ENCODE measurements at regions not wholly inside any gene's neighbourhood (a gene's known extent, or its start where the extent isn't known, plus 50 kb on each side); places are given as distances from the start of the nearest gene placed in this dataset.
A peak's percentile ranks its signal among the peaks of the same experiment; 100 is the strongest.

DNA sequence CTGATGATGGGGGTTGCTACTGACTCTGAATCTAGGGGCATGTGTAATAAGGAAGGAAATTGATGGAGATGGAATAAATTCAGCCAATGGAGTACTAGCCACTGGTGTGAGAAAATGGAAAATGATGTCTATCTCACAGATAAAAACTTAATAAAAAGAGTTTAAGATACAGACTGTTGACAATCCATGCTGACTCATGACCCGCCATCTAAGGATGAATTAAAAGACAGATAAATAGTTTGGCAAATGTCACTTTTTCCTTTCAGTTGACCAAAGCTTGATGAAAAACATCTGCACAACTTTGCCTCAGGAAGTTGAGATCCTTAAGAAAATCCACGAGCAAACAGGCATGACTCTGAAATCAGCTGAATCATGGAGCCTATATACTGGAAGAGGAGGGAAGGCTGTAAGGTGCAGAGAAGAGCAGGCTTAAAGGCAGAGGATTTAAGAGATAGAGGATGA, 82.6 kb upstream of the BMP5 start:
- ATAC-seq (ENCODE audit: insufficient read depth, low FRiP score), result no peak

DNA sequence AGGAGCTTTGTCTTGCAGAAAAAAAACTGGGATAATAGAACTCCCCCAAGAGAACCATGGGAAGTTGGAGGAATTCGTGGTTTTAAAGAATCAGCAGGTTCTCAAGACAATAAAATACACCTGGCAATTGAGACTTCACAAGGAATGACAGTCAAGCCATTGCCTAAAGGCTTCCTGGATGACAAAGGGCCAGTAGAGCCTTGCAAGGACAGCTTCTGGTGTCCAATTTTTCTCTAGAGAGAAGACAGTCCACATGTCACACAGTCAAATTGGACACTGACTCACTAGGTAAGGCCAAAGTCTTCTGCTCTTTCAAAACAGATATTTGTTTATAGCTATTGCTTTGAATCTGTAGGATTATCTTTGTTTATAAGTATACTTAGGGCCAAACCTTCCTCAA, 80.3 kb upstream of the BMP5 start:
- Histone ChIP-seq H3K27ac (ENCODE audit: low read depth in 1 of 2, low read length in 1 of 2) (no peak overlapping the region), H3K36me3 (ENCODE audit: control insufficient read depth in 4 of 4, insufficient read depth in 4 of 4, low read length in 4 of 4) (no peaks in the 10 kb centered on the region), H3K27me3 (ENCODE audit: control insufficient read depth in 3 of 3, insufficient read depth in 3 of 3, low read length in 2 of 3) (no peaks in the 10 kb centered on the region), H3K9ac (ENCODE audit: insufficient read depth in 1 of 2, low read length in 2 of 2) (no peak overlapping the region), H3K4me1 (ENCODE audit: control insufficient read depth in 5 of 5, insufficient read depth in 5 of 5, low read length in 5 of 5) (peaks cover 0 to 10% (median 0%) of the 10 kb centered on the region in 5 donors), H3K9me3 (ENCODE audit: control insufficient read depth in 4 of 4, insufficient read depth in 3 of 4, low read length in 3 of 4) (no peaks in the 10 kb centered on the region), H3K4me3 (no peak overlapping the region)
- TF ChIP-seq, protein P1, sequence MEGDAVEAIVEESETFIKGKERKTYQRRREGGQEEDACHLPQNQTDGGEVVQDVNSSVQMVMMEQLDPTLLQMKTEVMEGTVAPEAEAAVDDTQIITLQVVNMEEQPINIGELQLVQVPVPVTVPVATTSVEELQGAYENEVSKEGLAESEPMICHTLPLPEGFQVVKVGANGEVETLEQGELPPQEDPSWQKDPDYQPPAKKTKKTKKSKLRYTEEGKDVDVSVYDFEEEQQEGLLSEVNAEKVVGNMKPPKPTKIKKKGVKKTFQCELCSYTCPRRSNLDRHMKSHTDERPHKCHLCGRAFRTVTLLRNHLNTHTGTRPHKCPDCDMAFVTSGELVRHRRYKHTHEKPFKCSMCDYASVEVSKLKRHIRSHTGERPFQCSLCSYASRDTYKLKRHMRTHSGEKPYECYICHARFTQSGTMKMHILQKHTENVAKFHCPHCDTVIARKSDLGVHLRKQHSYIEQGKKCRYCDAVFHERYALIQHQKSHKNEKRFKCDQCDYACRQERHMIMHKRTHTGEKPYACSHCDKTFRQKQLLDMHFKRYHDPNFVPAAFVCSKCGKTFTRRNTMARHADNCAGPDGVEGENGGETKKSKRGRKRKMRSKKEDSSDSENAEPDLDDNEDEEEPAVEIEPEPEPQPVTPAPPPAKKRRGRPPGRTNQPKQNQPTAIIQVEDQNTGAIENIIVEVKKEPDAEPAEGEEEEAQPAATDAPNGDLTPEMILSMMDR (IDR thresholded peaks at IDR 0.05; ENCODE audit: control extremely low read depth, extremely low read depth), result no peak
- WGBS, 2 donors, result 53 to 61% methylated on average over 1 of the region's 1 CpG
- no peak for DNase-seq
- no peak for ATAC-seq (ENCODE audit: insufficient read depth, low FRiP score)

More for the DNA sequence above, 82.6 kb upstream of the BMP5 start:
- no peaks in the 10 kb centered on the region for H3K36me3 ChIP-seq (ENCODE audit: control insufficient read depth in 4 of 4, insufficient read depth in 4 of 4, low read length in 4 of 4)
- peaks cover 0 to 8% (median 0%) of the 10 kb centered on the region in 5 donors for H3K4me1 ChIP-seq (ENCODE audit: control insufficient read depth in 5 of 5, insufficient read depth in 5 of 5, low read length in 5 of 5)
- WGBS, 2 donors, result 57 to 71% methylated on average over 2 of the region's 2 CpGs
- H3K9ac ChIP-seq (ENCODE audit: insufficient read depth in 1 of 2, low read length in 2 of 2), result no peak overlapping the region
- H3K27me3 ChIP-seq (ENCODE audit: control insufficient read depth in 3 of 3, insufficient read depth in 3 of 3, low read length in 2 of 3), result no peaks in the 10 kb centered on the region
- no peak overlapping the region for H3K27ac ChIP-seq (ENCODE audit: low read depth in 1 of 2, low read length in 1 of 2)
- TF ChIP-seq, protein P1 (IDR thresholded peaks at IDR 0.05; ENCODE audit: control extremely low read depth, extremely low read depth), result no peak
- no peaks in the 10 kb centered on the region for H3K9me3 ChIP-seq (ENCODE audit: control insufficient read depth in 4 of 4, insufficient read depth in 3 of 4, low read length in 3 of 4)
- peak in 2 of 3 donors; percentile 63 to 74 for DNase-seq
- no peak overlapping the region for H3K4me3 ChIP-seq

DNA sequence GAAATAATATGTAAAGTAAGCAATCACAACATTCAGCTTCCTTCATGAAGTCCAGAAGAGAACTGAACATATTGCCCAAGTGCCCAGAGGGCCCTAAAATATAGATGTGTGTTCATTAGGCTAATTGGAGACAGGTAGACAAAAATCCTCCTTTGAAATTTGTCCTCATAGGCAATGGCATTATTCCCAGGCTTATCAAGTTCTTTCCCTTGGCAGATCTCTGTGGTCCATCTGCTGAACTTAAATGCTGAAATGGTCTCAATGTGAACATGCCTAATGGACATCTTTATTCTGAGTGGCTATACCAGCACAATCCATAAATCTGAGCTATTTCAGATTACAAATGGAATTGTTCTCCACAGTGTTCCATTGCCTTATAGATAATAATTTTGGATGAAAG, 79.0 kb upstream of the BMP5 start:
- peaks cover 0 to 10% (median 0%) of the 10 kb centered on the region in 5 donors for H3K4me1 ChIP-seq (ENCODE audit: control insufficient read depth in 5 of 5, insufficient read depth in 5 of 5, low read length in 5 of 5)
- no peak overlapping the region for H3K4me3 ChIP-seq
- DNase-seq (no peak), ATAC-seq (ENCODE audit: insufficient read depth, low FRiP score) (no peak)
- H3K9ac ChIP-seq (ENCODE audit: insufficient read depth in 1 of 2, low read length in 2 of 2), result no peak overlapping the region
- no peaks in the 10 kb centered on the region for H3K27me3 ChIP-seq (ENCODE audit: control insufficient read depth in 3 of 3, insufficient read depth in 3 of 3, low read length in 2 of 3)
- TF ChIP-seq, protein P1 (IDR thresholded peaks at IDR 0.05; ENCODE audit: control extremely low read depth, extremely low read depth), result no peak
- no peaks in the 10 kb centered on the region for H3K36me3 ChIP-seq (ENCODE audit: control insufficient read depth in 4 of 4, insufficient read depth in 4 of 4, low read length in 4 of 4)
- no peak overlapping the region for H3K27ac ChIP-seq (ENCODE audit: low read depth in 1 of 2, low read length in 1 of 2)
- peaks cover 0 to 7% (median 0%) of the 10 kb centered on the region in 4 donors for H3K9me3 ChIP-seq (ENCODE audit: control insufficient read depth in 4 of 4, insufficient read depth in 3 of 4, low read length in 3 of 4)

DNA sequence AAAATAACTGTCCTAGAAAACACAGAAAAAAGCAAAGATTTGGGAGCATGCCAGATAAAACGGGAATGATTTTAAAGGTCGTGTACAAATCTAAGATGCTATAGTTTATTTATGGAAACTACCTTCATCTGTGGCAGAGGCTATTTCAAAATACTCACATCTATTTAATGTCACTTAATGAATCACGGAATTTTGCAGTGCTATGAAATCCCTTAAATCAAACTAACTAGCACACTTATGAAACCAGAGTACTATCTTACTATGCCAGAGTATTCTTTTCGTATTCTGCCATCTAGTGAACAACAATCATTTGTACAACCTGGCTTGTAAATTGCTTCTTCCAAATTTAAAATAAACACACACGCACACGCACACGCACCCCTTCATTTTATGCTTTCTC, 77.9 kb upstream of the BMP5 start:
- Histone ChIP-seq H3K4me3 (no peak overlapping the region), H3K27me3 (ENCODE audit: control insufficient read depth in 3 of 3, insufficient read depth in 3 of 3, low read length in 2 of 3) (no peaks in the 10 kb centered on the region), H3K9me3 (ENCODE audit: control insufficient read depth in 4 of 4, insufficient read depth in 3 of 4, low read length in 3 of 4) (peaks cover 0 to 7% (median 0%) of the 10 kb centered on the region in 4 donors), H3K36me3 (ENCODE audit: control insufficient read depth in 4 of 4, insufficient read depth in 4 of 4, low read length in 4 of 4) (no peaks in the 10 kb centered on the region), H3K27ac (ENCODE audit: low read depth in 1 of 2, low read length in 1 of 2) (no peak overlapping the region), H3K9ac (ENCODE audit: insufficient read depth in 1 of 2, low read length in 2 of 2) (peak overlapping the region in 1 of 2 donors; percentile 26), H3K4me1 (ENCODE audit: control insufficient read depth in 5 of 5, insufficient read depth in 5 of 5, low read length in 5 of 5) (peaks cover 0 to 10% (median 0%) of the 10 kb centered on the region in 5 donors)
- peak in 2 of 3 donors; percentile 83 to 87 for DNase-seq
- ATAC-seq (ENCODE audit: insufficient read depth, low FRiP score), result no peak
- WGBS, 2 donors, result 51 to 68% methylated on average over 7 of the region's 7 CpGs
- TF ChIP-seq, protein P1 (IDR thresholded peaks at IDR 0.05; ENCODE audit: control extremely low read depth, extremely low read depth), result no peak

All from lung (tissue), 11 donors.